Gastroesophageal sphincter (tissue), 4 donors: ENCODE measurements at regions not wholly inside any gene's neighbourhood (a gene's known extent, or its start where the extent isn't known, plus 50 kb on each side); places are given as distances from the start of the nearest gene placed in this dataset.

ENCODE experiments used
- ATAC-seq: fragments of 150-250 bp; one replicate; pipeline ENCODE4 v1.9.1; 2016; ENCODE audit warnings: mild to moderate bottlenecking, moderate library complexity
- H3K27ac ChIP-seq, 4 donors: fragments of 200-600 bp; sonication (generic) in 3 of 4; 1 replicate in 3 of 4; 2 replicates in 1 of 4; pipeline ENCODE4 v1.5.1; 2016 to 2019
- H3K27me3 ChIP-seq: fragments of 200-600 bp; sonication (generic); one replicate; pipeline ENCODE4 v1.5.1; 2019
- H3K36me3 ChIP-seq, 2 donors: fragments of 200-600 bp; sonication (generic); one replicate each; pipeline ENCODE4 v1.5.1; 2019; ENCODE audit warnings: control low read depth in 1 of 2
- H3K4me1 ChIP-seq, 3 donors: fragments of 200-600 bp; sonication (generic); 1 replicate in 2 of 3; 2 replicates in 1 of 3; pipeline ENCODE4 v1.5.1; 2016 to 2019; ENCODE audit warnings: control low read depth in 2 of 3
- H3K4me3 ChIP-seq, 2 donors: fragments of 200-600 bp; sonication (generic); one replicate each; pipeline ENCODE4 v1.5.1; 2019; ENCODE audit warnings: mild to moderate bottlenecking in 1 of 2, moderate library complexity in 1 of 2
- H3K9me3 ChIP-seq, 3 donors: fragments of 200-600 bp; sonication (generic); one replicate each; pipeline ENCODE4 v1.5.1; 2017 to 2019; ENCODE audit warnings: control low read depth in 2 of 3
- CTCF ChIP-seq, 4 experiments: fragments of 200-600 bp in 2 of 4; fragments of 450-650 bp in 2 of 4; sonication (generic) in 1 of 4; IDR thresholded peaks; one replicate each; pipeline ENCODE4 v1.5.1; 2017 to 2019; ENCODE audit warnings: antibody characterized with exemption in 4 of 4, mild to moderate bottlenecking in 2 of 4, moderate library complexity in 2 of 4
- EP300 ChIP-seq: sonication (generic); formaldehyde crosslinking; IDR thresholded peaks from one replicate; pipeline ENCODE4 v1.6.1; 2017; ENCODE audit warnings: antibody characterized with exemption, mild to moderate bottlenecking
- POLR2A ChIP-seq, 2 donors: fragments of 450-650 bp; IDR thresholded peaks; one replicate each; pipeline ENCODE4 v1.6.1; 2017; ENCODE audit warnings: antibody characterized with exemption in 2 of 2, mild to moderate bottlenecking in 2 of 2, moderate library complexity in 1 of 2
- POLR2AphosphoS5 ChIP-seq: sonication (generic); formaldehyde crosslinking; IDR thresholded peaks from one replicate; pipeline ENCODE4 v1.6.1; 2017; ENCODE audit warnings: antibody characterized with exemption
- WGBS, 2 donors: methylation state at CpG; one replicate each; pipeline ENCODE4 v1.1.5; 2018; ENCODE audit warnings: low coverage in 1 of 2; 5-methylcytosine and 5-hydroxymethylcytosine counted together

GRCh38 chr4:177097291-177097690 is 212.4 kb upstream of the NEIL3 start:
- no peaks in the 10 kb centered on the region for H3K4me1 ChIP-seq
- ATAC-seq, result no peak
- WGBS, 2 donors, result 94 to 95% methylated on average over 4 of the region's 6 CpGs
- H3K4me3 ChIP-seq, result no peak overlapping the region
- no peak overlapping the region for H3K27ac ChIP-seq
- no peaks in the 10 kb centered on the region for H3K36me3 ChIP-seq
- no peaks in the 10 kb centered on the region for H3K27me3 ChIP-seq
- no peaks in the 10 kb centered on the region for H3K9me3 ChIP-seq
- no peak for TF ChIP-seq POLR2A (IDR thresholded peaks at IDR 0.05)
- no peak for TF ChIP-seq EP300
- TF ChIP-seq CTCF (IDR thresholded peaks at IDR 0.05), result no peak
- TF ChIP-seq POLR2AphosphoS5, result no peak

- 85 to 94% methylated on average over 6 of the region's 6 CpGs for WGBS, 2 donors
- H3K36me3 ChIP-seq, result no peaks in the 10 kb centered on the region
- TF ChIP-seq CTCF (IDR thresholded peaks at IDR 0.05) (no peak), POLR2A (IDR thresholded peaks at IDR 0.05) (no peak), POLR2AphosphoS5 (no peak), EP300 (no peak)
- H3K4me1 ChIP-seq, result no peaks in the 10 kb centered on the region
- no peak overlapping the region for H3K4me3 ChIP-seq
- no peaks in the 10 kb centered on the region for H3K27me3 ChIP-seq
- ATAC-seq, result no peak
- H3K9me3 ChIP-seq, result no peaks in the 10 kb centered on the region
- H3K27ac ChIP-seq, result no peak overlapping the region
These were observed 210.5 kb upstream of the NEIL3 start for GRCh38 chr4:177099211-177099610.

- Histone ChIP-seq H3K27me3 (no peaks in the 10 kb centered on the region), H3K4me3 (no peak overlapping the region), H3K27ac (no peak overlapping the region), H3K4me1 (no peaks in the 10 kb centered on the region), H3K36me3 (no peaks in the 10 kb centered on the region), H3K9me3 (no peaks in the 10 kb centered on the region)
- no peak for ATAC-seq
- 81 to 83% methylated on average over 1 to 3 of the region's 3 CpGs for WGBS, 2 donors
- TF ChIP-seq EP300, result no peak
- TF ChIP-seq CTCF (IDR thresholded peaks at IDR 0.05), result no peak
- TF ChIP-seq POLR2AphosphoS5, result no peak
- no peak for TF ChIP-seq POLR2A (IDR thresholded peaks at IDR 0.05)
These were observed 209.4 kb upstream of the NEIL3 start for GRCh38 chr4:177100307-177100706.

- H3K36me3 ChIP-seq, result no peaks in the 10 kb centered on the region
- no peak overlapping the region for H3K4me3 ChIP-seq
- no peaks in the 10 kb centered on the region for H3K9me3 ChIP-seq
- no peak for ATAC-seq
- no peak for TF ChIP-seq POLR2A (IDR thresholded peaks at IDR 0.05)
- no peak for TF ChIP-seq CTCF (IDR thresholded peaks at IDR 0.05)
- TF ChIP-seq EP300, result no peak
- TF ChIP-seq POLR2AphosphoS5, result no peak
- H3K27me3 ChIP-seq, result no peaks in the 10 kb centered on the region
- H3K4me1 ChIP-seq, result no peaks in the 10 kb centered on the region
- H3K27ac ChIP-seq, result no peak overlapping the region
These were observed 206.1 kb upstream of the NEIL3 start for GRCh38 chr4:177103619-177104018.

GRCh38 chr4:177105536-177105935 is 204.1 kb upstream of the NEIL3 start:
- no peaks in the 10 kb centered on the region for H3K9me3 ChIP-seq
- H3K36me3 ChIP-seq, result no peaks in the 10 kb centered on the region
- 55 to 72% methylated on average over 6 of the region's 6 CpGs for WGBS, 2 donors
- no peak for ATAC-seq
- H3K27me3 ChIP-seq, result no peaks in the 10 kb centered on the region
- TF ChIP-seq CTCF (IDR thresholded peaks at IDR 0.05) (no peak), POLR2AphosphoS5 (no peak), POLR2A (IDR thresholded peaks at IDR 0.05) (no peak), EP300 (no peak)
- H3K4me3 ChIP-seq, result no peak overlapping the region
- H3K4me1 ChIP-seq, result no peaks in the 10 kb centered on the region
- H3K27ac ChIP-seq, result no peak overlapping the region
